ENCODE measurements at regions not wholly inside any gene's neighbourhood (a gene's known extent, or its start where the extent isn't known, plus 50 kb on each side); places are given as distances from the start of the nearest gene placed in this dataset.

- TF ChIP-seq YY1 (IDR thresholded peaks at IDR 0.05; ENCODE audit: low read depth): no peak
- no peak for TF ChIP-seq FOXM1 (IDR thresholded peaks at IDR 0.05; ENCODE audit: borderline replicate concordance, low read depth)
Observed at GRCh38 chr14:51548187-51548586, 103.5 kb upstream of the FRMD6 start.

GRCh38 chr14:51550636-51551035 lies 101.1 kb upstream of the FRMD6 start:
- TF ChIP-seq CREB1 (IDR thresholded peaks at IDR 0.05; ENCODE audit: low read depth): no peak
- TF ChIP-seq EP300 (IDR thresholded peaks at IDR 0.05; ENCODE audit: borderline replicate concordance): no peak
- no peak for TF ChIP-seq TAF1 (IDR thresholded peaks at IDR 0.05; ENCODE audit: low read depth)
- no peak for TF ChIP-seq EGR1 (IDR thresholded peaks at IDR 0.05)
- no peak for TF ChIP-seq YY1 (IDR thresholded peaks at IDR 0.05; ENCODE audit: low read depth)
- TF ChIP-seq TCF12 (IDR thresholded peaks at IDR 0.05; ENCODE audit: low read depth): no peak

- TF ChIP-seq ZBTB7A (IDR thresholded peaks at IDR 0.05; ENCODE audit: low read depth): no peak
- TF ChIP-seq CEBPB (IDR thresholded peaks at IDR 0.05): no peak
- no peak for TF ChIP-seq EP300 (IDR thresholded peaks at IDR 0.05; ENCODE audit: borderline replicate concordance)
- TF ChIP-seq EGR1 (IDR thresholded peaks at IDR 0.05): no peak
- no peak for TF ChIP-seq USF1 (IDR thresholded peaks at IDR 0.05)
- TF ChIP-seq YY1 (IDR thresholded peaks at IDR 0.05; ENCODE audit: low read depth): no peak
Observed at GRCh38 chr14:51552275-51552674, 99.4 kb upstream of the FRMD6 start.

GRCh38 chr14:51552768-51553404 lies 98.8 kb upstream of the FRMD6 start:
- no peak for TF ChIP-seq USF1 (IDR thresholded peaks at IDR 0.05)
- TF ChIP-seq FOXM1 (IDR thresholded peaks at IDR 0.05; ENCODE audit: borderline replicate concordance, low read depth): no peak
- 0 out of 2 replicates have a peak, but pooled peaks have one; percentile 10 for TF ChIP-seq NFIC (IDR thresholded peaks at IDR 0.05)
- no peak for TF ChIP-seq YY1 (IDR thresholded peaks at IDR 0.05; ENCODE audit: low read depth)

GRCh38 chr14:51554339-51554920 lies 97.3 kb upstream of the FRMD6 start:
- no peak for TF ChIP-seq YY1 (IDR thresholded peaks at IDR 0.05; ENCODE audit: low read depth)
- no peak for TF ChIP-seq RAD21 (IDR thresholded peaks at IDR 0.05; ENCODE audit: low read depth)
- no peak for TF ChIP-seq CREB1 (IDR thresholded peaks at IDR 0.05; ENCODE audit: low read depth)
- no peak for TF ChIP-seq REST (IDR thresholded peaks at IDR 0.05; ENCODE audit: low read depth)
- no peak for TF ChIP-seq CEBPB (IDR thresholded peaks at IDR 0.05)
- TF ChIP-seq EP300 (IDR thresholded peaks at IDR 0.05; ENCODE audit: borderline replicate concordance): no peak
- no peak for TF ChIP-seq ZBTB7A (IDR thresholded peaks at IDR 0.05; ENCODE audit: low read depth)
- no peak for TF ChIP-seq TCF12 (IDR thresholded peaks at IDR 0.05; ENCODE audit: low read depth)
- no peak for TF ChIP-seq FOXM1 (IDR thresholded peaks at IDR 0.05; ENCODE audit: borderline replicate concordance, low read depth)
- no peak for TF ChIP-seq MAX (IDR thresholded peaks at IDR 0.05)
- TF ChIP-seq EGR1 (IDR thresholded peaks at IDR 0.05): no peak
- TF ChIP-seq TAF1 (IDR thresholded peaks at IDR 0.05; ENCODE audit: low read depth): no peak
- no peak for TF ChIP-seq NFIC (IDR thresholded peaks at IDR 0.05)
- no peak for TF ChIP-seq TEAD4 (IDR thresholded peaks at IDR 0.05)
- no peak for TF ChIP-seq USF1 (IDR thresholded peaks at IDR 0.05)

GRCh38 chr14:51554953-51555352 lies 96.8 kb upstream of the FRMD6 start:
- TF ChIP-seq TAF1 (IDR thresholded peaks at IDR 0.05; ENCODE audit: low read depth) (no peak), MAX (IDR thresholded peaks at IDR 0.05) (no peak), RAD21 (IDR thresholded peaks at IDR 0.05; ENCODE audit: low read depth) (peak; percentile 14; the same call in 1 of the 2 replicates), NFIC (IDR thresholded peaks at IDR 0.05) (no peak), REST (IDR thresholded peaks at IDR 0.05; ENCODE audit: low read depth) (no peak)
